Esophagus muscularis mucosa (tissue), 4 donors: ENCODE measurements at regions not wholly inside any gene's neighbourhood (a gene's known extent, or its start where the extent isn't known, plus 50 kb on each side); places are given as distances from the start of the nearest gene placed in this dataset.
"Not testable (repeated sequence)": the region's sequence is repeated elsewhere in the genome, so short reads cannot be mapped to it uniquely, and the experiment has no call there.

ENCODE experiments used
- CTCF ChIP-seq, 3 experiments: fragments of 200-600 bp in 2 of 3; fragments of 450-650 bp in 1 of 3; sonication (generic) in 2 of 3; IDR thresholded peaks; one replicate each; pipeline ENCODE4 v1.5.1; 2017 to 2019; ENCODE audit warnings: antibody characterized with exemption in 3 of 3, mild to moderate bottlenecking in 2 of 3, moderate library complexity in 1 of 3
- EP300 ChIP-seq: sonication (generic); formaldehyde crosslinking; IDR thresholded peaks from one replicate; pipeline ENCODE4 v1.6.1; 2017; ENCODE audit warnings: antibody characterized with exemption
- POLR2A ChIP-seq: fragments of 450-650 bp; IDR thresholded peaks from one replicate; pipeline ENCODE4 v1.6.1; 2017; ENCODE audit warnings: antibody characterized with exemption, moderate library complexity, mild to moderate bottlenecking, low read depth
- POLR2AphosphoS5 ChIP-seq, 2 donors: sonication (generic); formaldehyde crosslinking; IDR thresholded peaks; one replicate each; pipeline ENCODE4 v1.6.1; 2017; ENCODE audit warnings: antibody characterized with exemption in 2 of 2

- not testable (repeated sequence) for TF ChIP-seq POLR2A; EP300; CTCF (IDR thresholded peaks at IDR 0.05); POLR2AphosphoS5 (IDR thresholded peaks at IDR 0.05)
These were observed 148.4 kb downstream of the SLC25A46 start for GRCh38 chr5:110887170-110887569.
